Liver (tissue), 3 donors: ENCODE measurements at regions not wholly inside any gene's neighbourhood (a gene's known extent, or its start where the extent isn't known, plus 50 kb on each side); places are given as distances from the start of the nearest gene placed in this dataset.

Experiments
- ATF3 ChIP-seq: IDR thresholded peaks from 2 replicates; pipeline ENCODE4 v1.6.1; 2016; ENCODE audit warnings: antibody characterized with exemption
- FOXA1 ChIP-seq: IDR thresholded peaks from 2 replicates; pipeline ENCODE4 v1.6.1; 2016; ENCODE audit warnings: antibody characterized with exemption
- GABPA ChIP-seq, 2 donors: IDR thresholded peaks in 1 of 2; conservative IDR thresholded peaks in 1 of 2; 2 replicates each; pipeline ENCODE4 v1.6.1; 2016; ENCODE audit warnings: antibody characterized with exemption in 2 of 2, mild to moderate bottlenecking in 1 of 2, moderate library complexity in 1 of 2
- HNF4G ChIP-seq: IDR thresholded peaks from 2 replicates; pipeline ENCODE4 v1.6.1; 2016; ENCODE audit warnings: antibody characterized with exemption
- JUND ChIP-seq, 2 donors: IDR thresholded peaks; 2 replicates each; pipeline ENCODE4 v1.6.1; 2016; ENCODE audit warnings: antibody characterized with exemption in 2 of 2
- MAX ChIP-seq: IDR thresholded peaks from 2 replicates; pipeline ENCODE4 v1.6.1; 2016; ENCODE audit warnings: antibody characterized with exemption
- REST ChIP-seq: IDR thresholded peaks from 2 replicates; pipeline ENCODE4 v1.6.1; 2016; ENCODE audit warnings: antibody characterized with exemption, mild to moderate bottlenecking
- RXRA ChIP-seq, 2 donors: IDR thresholded peaks; 2 replicates each; pipeline ENCODE4 v1.6.1; 2017 to 2018; ENCODE audit warnings: antibody characterized with exemption in 2 of 2, mild to moderate bottlenecking in 1 of 2
- SP1 ChIP-seq: IDR thresholded peaks from 2 replicates; pipeline ENCODE4 v1.6.1; 2018; ENCODE audit warnings: antibody characterized with exemption, mild to moderate bottlenecking
- TAF1 ChIP-seq: conservative IDR thresholded peaks from 2 replicates; pipeline ENCODE4 v1.6.1; 2016; ENCODE audit warnings: antibody characterized with exemption, mild to moderate bottlenecking
- YY1 ChIP-seq: IDR thresholded peaks from 2 replicates; pipeline ENCODE4 v1.6.1; 2016; ENCODE audit warnings: antibody characterized with exemption, mild to moderate bottlenecking
- TF ChIP-seq, protein P1 (sequence below): fragments of 150-350 bp; IDR thresholded peaks from 2 replicates; pipeline ENCODE4 v1.5.1; 2017; ENCODE audit warnings: improper control_type of control experiment, low read depth, low read length; ENCODE audit not compliant: missing input control
- donor health status: healthy.
- donor health status: healthy.

- TF ChIP-seq, protein P1, sequence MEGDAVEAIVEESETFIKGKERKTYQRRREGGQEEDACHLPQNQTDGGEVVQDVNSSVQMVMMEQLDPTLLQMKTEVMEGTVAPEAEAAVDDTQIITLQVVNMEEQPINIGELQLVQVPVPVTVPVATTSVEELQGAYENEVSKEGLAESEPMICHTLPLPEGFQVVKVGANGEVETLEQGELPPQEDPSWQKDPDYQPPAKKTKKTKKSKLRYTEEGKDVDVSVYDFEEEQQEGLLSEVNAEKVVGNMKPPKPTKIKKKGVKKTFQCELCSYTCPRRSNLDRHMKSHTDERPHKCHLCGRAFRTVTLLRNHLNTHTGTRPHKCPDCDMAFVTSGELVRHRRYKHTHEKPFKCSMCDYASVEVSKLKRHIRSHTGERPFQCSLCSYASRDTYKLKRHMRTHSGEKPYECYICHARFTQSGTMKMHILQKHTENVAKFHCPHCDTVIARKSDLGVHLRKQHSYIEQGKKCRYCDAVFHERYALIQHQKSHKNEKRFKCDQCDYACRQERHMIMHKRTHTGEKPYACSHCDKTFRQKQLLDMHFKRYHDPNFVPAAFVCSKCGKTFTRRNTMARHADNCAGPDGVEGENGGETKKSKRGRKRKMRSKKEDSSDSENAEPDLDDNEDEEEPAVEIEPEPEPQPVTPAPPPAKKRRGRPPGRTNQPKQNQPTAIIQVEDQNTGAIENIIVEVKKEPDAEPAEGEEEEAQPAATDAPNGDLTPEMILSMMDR, result no peak
- TF ChIP-seq ATF3 (no peak), GABPA (IDR thresholded peaks at IDR 0.05 in 1 of 2, conservative IDR thresholded peaks at IDR 0.05 in 1 of 2) (no peak), JUND (IDR thresholded peaks at IDR 0.05) (no peak), FOXA1 (no peak), REST (no peak), SP1 (no peak), HNF4G (no peak), MAX (no peak), YY1 (no peak), TAF1 (no peak), RXRA (IDR thresholded peaks at IDR 0.05) (no peak)
Observed at GRCh38 chr3:72178463-72179106, 393.6 kb upstream of the PROK2 start.
